ENCODE measurements at regions not wholly inside any gene's neighbourhood (a gene's known extent, or its start where the extent isn't known, plus 50 kb on each side); places are given as distances from the start of the nearest gene placed in this dataset.

DNA sequence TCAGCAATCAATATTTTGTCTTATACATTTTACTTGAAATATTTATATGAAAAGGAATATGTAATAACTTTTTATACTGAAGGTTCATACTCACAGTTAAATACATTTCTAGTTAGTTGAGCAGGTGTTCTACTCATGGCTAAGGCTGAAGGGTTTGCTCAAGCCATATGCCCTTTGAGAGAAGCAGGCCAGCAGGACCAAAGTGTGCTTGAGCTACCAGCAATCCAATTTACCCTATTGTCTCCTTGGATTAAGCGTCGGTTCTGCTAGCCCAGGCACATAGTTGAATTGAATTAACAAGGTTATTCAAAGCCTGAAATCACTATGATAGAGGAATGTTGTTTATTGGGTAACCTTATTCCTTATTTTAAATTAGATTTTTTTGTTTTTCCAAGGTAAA is 151.5 kb upstream of the BACE2 start:
- TF ChIP-seq, protein P1, sequence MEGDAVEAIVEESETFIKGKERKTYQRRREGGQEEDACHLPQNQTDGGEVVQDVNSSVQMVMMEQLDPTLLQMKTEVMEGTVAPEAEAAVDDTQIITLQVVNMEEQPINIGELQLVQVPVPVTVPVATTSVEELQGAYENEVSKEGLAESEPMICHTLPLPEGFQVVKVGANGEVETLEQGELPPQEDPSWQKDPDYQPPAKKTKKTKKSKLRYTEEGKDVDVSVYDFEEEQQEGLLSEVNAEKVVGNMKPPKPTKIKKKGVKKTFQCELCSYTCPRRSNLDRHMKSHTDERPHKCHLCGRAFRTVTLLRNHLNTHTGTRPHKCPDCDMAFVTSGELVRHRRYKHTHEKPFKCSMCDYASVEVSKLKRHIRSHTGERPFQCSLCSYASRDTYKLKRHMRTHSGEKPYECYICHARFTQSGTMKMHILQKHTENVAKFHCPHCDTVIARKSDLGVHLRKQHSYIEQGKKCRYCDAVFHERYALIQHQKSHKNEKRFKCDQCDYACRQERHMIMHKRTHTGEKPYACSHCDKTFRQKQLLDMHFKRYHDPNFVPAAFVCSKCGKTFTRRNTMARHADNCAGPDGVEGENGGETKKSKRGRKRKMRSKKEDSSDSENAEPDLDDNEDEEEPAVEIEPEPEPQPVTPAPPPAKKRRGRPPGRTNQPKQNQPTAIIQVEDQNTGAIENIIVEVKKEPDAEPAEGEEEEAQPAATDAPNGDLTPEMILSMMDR (IDR thresholded peaks at IDR 0.05; ENCODE audit: insufficient read depth, missing control alignments): no peak
- FAIRE-seq: no peak
- no peak for DNase-seq (ENCODE audit: insufficient read length, low spot score)

DNA sequence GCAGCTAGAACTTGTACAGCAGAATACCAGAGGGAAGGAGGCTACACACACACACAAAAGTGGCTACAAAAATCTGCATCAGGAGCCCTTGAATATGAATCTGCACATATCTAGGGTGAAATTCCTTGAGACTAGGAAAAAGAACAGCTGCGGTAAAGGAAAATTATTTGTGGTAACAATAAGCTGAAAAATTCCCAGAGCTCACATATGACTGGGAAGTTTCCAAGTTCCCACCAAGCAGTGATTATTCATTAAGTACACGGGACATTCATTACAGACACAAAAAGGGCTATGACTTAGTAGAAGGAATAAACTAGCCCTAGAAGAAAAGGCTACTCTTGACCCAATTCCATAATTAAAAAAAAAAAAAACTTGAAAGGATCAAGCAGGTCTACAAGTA is 149.5 kb upstream of the BACE2 start:
- FAIRE-seq: no peak
- no peak for DNase-seq (ENCODE audit: insufficient read length, low spot score)
- TF ChIP-seq, protein P1 (IDR thresholded peaks at IDR 0.05; ENCODE audit: insufficient read depth, missing control alignments): no peak

DNA sequence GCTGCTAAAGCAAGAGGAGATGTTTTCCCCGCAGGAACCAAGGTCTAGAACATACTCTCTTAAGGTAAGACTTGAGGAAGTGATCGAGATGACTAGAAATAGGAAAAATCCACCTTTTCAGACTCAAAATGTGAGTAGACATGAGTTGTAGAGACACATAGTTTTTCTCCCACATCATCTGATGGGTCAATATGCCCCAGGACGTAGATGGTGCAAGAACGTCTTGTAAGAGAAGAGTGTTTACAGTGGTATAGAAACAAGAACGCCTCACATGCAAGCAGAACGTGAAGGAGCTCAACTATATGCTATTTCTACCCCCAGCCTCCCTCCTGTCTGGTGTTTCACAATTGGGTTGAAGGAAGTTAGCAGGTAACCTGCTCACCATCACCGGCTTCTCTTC is 144.0 kb upstream of the BACE2 start:
- FAIRE-seq: no peak
- TF ChIP-seq, protein P1 (IDR thresholded peaks at IDR 0.05; ENCODE audit: insufficient read depth, missing control alignments): no peak
- no peak for DNase-seq (ENCODE audit: insufficient read length, low spot score)

- TF ChIP-seq, protein P1 (IDR thresholded peaks at IDR 0.05; ENCODE audit: insufficient read depth, missing control alignments): no peak
- FAIRE-seq (no peak), DNase-seq (ENCODE audit: insufficient read length, low spot score) (no peak)
These were observed 143.6 kb upstream of the BACE2 start for GRCh38 chr21:41024341-41024740.

DNA sequence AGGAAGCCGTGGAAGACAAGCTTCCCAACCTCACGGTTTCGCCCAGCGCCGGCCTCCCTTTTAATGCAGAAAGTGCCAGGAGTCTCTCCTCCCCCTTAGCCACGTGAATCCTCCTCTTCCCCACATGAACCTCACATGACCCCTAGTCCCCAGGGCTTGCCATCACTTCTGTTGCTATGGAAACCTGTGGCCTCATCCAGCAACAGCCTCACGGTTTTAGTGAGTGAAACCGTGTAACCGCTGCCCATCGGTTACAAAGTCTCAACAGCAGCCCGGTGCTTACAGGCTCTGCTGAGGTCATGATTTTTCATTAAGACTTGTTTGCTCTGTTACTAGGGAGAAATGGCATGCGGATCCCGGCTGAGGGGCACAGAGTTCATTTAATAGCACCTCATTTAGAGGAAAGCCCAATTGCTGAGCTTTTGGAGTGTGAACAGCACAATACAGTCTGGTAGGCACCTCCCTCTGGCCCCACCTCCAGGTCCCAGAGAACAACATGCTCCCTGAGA is 143.2 kb upstream of the BACE2 start:
- TF ChIP-seq, protein P1 (IDR thresholded peaks at IDR 0.05; ENCODE audit: insufficient read depth, missing control alignments): no peak
- DNase-seq (ENCODE audit: insufficient read length, low spot score) (no peak), FAIRE-seq (no peak)

DNA sequence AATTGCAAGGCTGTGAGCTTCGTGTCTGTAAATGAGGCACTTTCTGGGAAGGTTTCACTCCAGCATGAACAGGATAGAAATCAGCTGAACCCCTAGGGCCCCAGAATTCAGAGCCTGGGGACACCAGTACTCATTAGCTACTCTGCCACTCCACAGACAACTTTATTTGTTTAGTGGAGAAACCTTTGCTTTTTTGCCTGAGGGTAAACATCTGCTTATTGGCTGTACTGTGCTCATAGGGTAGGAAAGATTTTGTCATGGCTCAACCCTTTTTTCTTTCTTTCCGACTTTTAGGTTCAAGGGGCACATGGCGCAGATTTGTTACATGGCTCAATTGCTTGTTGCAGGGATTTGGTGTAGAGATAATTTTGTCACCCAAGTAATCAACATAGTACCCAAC is 138.4 kb upstream of the BACE2 start:
- no peak for FAIRE-seq
- TF ChIP-seq, protein P1 (IDR thresholded peaks at IDR 0.05; ENCODE audit: insufficient read depth, missing control alignments): no peak
- DNase-seq (ENCODE audit: insufficient read length, low spot score): no peak

DNA sequence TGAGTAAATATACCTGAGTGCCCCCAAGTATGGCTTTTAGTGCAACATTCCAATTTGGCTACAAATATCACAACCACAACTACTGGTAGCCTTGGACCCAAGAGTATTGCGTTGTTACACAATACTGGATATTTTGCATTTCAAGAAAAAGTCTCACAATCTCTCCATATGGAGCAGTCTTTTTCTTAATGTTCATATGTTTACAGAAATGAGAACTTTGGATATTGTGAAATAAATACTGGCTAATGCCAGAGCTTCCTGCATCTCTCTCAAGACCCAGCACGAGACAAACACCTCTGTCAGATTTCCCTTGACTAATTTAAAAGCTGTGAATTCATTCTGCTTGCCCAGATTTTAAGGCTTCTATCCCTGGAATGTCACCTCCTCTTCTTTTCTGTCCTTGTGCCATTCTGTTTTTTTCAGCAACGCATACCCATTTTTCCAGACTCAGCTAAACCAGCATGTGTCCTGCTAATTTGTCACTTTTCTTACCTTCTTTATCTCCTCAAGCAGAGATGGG is 136.2 kb upstream of the BACE2 start:
- no peak for DNase-seq (ENCODE audit: insufficient read length, low spot score)
- no peak for FAIRE-seq
- TF ChIP-seq, protein P1 (IDR thresholded peaks at IDR 0.05; ENCODE audit: insufficient read depth, missing control alignments): no peak

All from D721Med (cell line).